NCI-H2081 treated with DMSO at 0.1 percent for 48 hours (cell line): ENCODE measurements at regions not wholly inside any gene's neighbourhood (a gene's known extent, or its start where the extent isn't known, plus 50 kb on each side); places are given as distances from the start of the nearest gene placed in this dataset.
"Not testable (repeated sequence)": the region's sequence is repeated elsewhere in the genome, so short reads cannot be mapped to it uniquely, and the experiment has no call there.

Experiments used
- DNase-seq: peaks from one replicate; lab custom pipeline; 2025; lab: John Stamatoyannopoulos, UW

DNA sequence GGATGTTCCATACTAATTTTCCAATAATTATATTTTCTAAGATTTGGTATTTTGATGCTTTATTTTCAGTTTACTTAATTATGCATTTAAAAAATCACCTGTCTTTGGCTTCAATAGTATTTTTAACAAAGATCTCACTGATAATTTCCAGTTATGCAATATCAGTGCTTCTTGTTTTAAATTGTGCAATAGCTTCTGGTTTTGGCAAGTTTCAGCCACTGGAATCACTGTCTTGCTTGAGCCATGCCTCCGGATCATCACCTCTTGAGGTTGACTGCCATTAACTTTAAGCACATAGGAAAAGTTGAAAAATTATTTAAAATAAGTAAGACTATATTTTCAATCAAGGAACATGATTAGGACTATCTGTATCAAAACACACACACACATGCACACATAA is 1242.1 kb downstream of the HACE1 start:
- DNase-seq, result no peak

DNA sequence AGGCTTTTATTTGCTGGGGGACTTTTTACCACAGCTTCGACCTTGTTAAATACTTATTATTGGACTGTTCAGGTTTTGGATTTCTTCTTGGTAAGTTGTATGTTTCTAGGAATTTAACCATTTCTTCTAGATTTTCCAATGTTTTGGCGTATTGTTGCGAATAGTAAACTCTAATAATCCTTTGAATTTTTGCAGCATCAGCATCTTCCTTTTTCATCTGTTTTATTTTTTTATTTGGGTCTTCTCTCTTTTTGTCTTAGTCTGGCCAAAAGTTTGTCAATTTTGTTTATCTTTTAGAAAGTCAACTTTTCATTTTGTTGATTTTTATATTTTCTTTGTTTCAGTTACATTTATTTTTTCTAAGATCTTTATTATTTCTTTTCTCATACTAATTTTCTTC is 1272.0 kb downstream of the HACE1 start:
- no peak for DNase-seq

DNA sequence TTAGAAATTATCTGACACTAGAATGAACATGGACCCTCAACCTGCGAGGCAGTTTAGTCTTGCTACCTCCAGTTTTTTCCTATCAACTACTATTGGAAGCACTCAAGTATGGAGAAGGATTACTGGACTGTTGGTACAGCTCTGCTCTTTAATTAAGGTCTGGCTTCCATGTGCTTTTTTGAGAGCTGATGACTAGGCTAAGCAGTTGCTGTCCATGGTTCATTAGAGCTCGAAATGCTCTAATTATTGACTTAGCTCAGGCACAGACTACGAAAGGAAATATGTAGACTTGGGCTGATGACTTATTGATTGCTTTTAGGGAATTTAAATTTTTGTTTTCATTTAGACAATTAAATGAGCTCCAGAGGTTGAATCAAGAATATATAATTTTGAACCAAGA is 1281.6 kb downstream of the HACE1 start:
- DNase-seq, result no peak

GRCh38 chr6:103570431-103570830 is 1289.3 kb downstream of the HACE1 start:
- DNase-seq, result no peak

GRCh38 chr6:103554911-103555310 is 1304.8 kb downstream of the HACE1 start:
- no peak for DNase-seq

GRCh38 chr6:103538381-103538780 is 1321.3 kb downstream of the HACE1 start:
- no peak for DNase-seq

GRCh38 chr6:103534814-103535213 is 1324.9 kb downstream of the HACE1 start:
- DNase-seq, result no peak

DNA sequence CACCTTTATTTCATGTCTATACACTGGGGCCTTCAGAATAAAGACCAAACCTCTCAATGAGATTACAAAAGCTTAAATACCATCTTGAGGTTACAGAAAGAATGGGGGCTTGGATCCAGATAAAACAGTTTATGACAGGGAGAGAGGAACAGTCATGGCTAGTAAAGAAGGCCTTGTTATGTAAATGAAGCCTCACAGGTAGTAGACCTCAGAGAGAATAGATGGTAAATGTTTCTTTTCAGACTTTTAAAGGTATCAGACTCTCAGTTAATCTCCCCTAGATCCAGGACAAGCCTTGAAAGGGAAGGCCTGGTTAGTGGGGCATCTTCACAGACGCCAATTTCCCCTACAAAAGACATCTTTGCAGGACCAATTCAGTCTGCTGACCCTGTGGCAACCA is 1325.6 kb downstream of the HACE1 start:
- no peak for DNase-seq

- no peak for DNase-seq
Measured at GRCh38 chr6:103522045-103522444, 1337.7 kb downstream of the HACE1 start.

DNA sequence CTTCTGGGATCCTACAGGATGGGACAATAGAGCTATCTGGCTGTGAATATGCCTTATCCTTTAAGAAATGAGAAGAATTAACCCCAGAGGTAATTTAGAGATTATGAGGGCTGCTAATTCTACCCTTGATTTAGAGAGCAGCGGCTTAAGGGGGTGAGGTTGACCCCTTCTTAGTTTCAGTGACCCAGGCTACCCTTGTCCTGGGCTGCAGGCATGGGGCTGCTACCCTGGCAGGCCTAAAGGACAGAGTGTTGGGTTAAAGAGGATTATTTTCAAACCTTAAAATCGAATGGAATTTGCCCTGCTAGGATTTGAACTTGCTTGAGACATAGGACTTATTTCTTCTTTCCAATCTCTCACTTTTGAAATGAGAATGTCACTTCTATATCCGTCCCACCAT is 1343.4 kb downstream of the HACE1 start:
- no peak for DNase-seq

- no peak for DNase-seq
Measured at GRCh38 chr6:103507052-103507451, 1352.7 kb downstream of the HACE1 start.

- DNase-seq, result no peak
Measured at GRCh38 chr6:103505155-103505518, 1354.6 kb downstream of the HACE1 start.

GRCh38 chr6:103504501-103505154 is 1355.1 kb downstream of the HACE1 start:
- DNase-seq, result no peak

DNA sequence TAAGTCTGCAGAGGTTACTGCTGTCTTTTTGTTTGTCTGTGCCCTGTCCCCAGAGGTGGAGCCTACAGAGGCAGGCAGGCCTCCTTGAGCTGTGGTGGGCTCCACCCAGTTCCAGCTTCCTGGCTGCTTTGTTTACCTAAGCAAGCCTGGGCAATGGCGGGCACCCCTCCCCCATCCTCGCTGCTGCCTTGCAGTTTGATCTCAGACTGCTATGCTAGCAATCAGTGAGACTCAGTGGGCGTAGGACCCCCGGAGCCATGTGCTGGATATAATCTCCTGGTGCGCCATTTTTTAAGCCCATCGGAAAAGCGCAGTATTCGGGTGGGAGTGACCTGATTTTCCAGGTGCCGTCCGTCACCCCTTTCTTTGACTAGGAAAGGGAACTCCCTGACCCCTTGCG is 1363.1 kb downstream of the HACE1 start:
- DNase-seq, result not testable (repeated sequence)

DNA sequence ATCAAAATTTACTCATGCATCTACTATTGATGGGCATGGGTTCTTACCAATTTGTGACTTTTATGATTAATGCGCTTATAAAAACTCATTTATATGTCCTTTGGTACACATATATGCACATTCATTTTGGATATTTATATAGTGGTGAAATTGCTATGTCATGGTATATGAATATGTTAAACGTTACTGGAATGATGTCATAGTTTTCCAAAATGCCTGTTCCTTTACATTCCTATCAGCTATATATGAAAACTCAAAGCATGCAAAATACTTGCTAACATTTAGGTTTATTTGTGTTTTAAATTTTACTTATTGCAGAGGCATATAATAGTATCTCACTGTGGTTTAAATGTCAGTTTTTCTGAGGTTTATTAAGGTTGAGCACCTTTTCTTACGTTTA is 1403.1 kb downstream of the HACE1 start:
- no peak for DNase-seq

GRCh38 chr6:103455275-103455674 is 1404.4 kb downstream of the HACE1 start:
- no peak for DNase-seq

- DNase-seq, result no peak
Measured at GRCh38 chr6:103409475-103409874, 1450.2 kb downstream of the HACE1 start.

DNA sequence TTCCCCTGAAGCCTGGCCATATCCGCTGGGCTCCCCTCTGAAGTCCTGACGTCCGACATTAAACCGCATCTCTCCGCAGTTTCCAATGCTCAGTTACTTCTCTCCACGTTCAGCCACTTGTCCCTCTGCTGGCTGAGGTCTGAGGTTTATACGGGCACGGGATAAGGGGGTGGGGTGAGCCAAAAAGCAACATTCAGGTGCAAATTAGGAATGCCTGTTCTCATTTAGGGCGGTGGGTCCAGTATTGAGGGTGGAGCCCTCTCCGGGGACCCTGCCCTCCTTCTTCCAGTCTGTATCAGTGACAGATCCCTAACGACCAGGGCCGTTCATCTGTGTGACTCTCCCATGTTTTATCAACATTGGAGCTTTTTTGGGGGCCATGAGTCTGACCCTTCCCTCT is 1454.4 kb downstream of the HACE1 start:
- no peak for DNase-seq

DNA sequence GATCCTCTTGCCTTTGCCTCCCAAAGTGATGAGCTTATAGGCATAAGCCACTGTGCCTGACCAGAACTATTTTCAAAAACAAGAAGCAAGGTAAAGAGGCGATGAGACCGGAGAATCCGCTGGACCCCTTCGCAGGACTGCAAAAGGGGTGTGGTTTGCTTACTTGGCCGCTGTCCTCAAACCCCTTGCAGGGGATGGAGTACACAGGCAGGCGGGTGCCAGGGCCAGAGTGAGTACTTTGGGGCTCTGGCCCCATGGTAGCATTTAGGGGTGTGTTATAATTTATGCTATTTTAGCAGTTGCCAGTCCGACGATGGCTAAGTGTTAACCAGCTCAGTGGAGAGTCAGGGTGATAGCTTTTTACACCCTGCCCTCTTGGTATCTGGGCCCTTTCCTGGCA is 1454.9 kb downstream of the HACE1 start:
- no peak for DNase-seq

- no peak for DNase-seq
Measured at GRCh38 chr6:103396768-103397167, 1463.0 kb downstream of the HACE1 start.

GRCh38 chr6:103379272-103379671 is 1480.4 kb downstream of the HACE1 start:
- no peak for DNase-seq

- DNase-seq, result no peak
Measured at GRCh38 chr6:103367212-103367611, 1492.5 kb downstream of the HACE1 start.

GRCh38 chr6:103356531-103356930 is 1503.2 kb downstream of the HACE1 start:
- no peak for DNase-seq

DNA sequence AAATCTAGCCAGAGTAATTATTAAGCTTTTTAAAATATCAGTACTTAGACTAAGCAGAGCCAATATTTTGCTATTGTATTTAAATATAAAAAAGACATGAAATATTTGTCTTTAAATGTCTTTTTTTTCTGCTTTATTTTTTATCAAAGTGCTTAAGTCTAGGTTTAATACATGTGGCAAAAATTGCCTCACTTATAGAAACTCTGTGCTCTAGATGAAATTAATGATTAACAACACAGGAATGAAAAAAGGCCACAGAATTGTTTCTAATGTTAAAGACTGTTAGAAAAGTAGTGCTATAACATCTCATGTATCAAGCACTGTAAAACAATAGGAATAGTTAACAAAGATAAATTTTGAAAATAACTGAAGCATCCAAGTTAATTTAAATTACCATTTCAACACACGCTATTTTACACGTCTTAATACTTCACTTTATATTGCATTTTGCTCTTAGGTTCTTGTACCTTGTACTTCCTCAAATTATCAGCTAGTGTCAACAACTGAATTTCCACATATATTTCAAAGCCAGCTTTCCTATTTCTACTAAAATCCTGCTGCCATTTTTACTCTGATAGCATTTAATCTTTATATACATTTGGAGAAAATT is 1515.1 kb downstream of the HACE1 start:
- DNase-seq, result no peak
